Suprapubic skin (tissue), 4 donors: ENCODE measurements at regions not wholly inside any gene's neighbourhood (a gene's known extent, or its start where the extent isn't known, plus 50 kb on each side); places are given as distances from the start of the nearest gene placed in this dataset.

Experiments used
- CTCF ChIP-seq, 2 donors: fragments of 200-600 bp in 1 of 2; fragments of 450-650 bp in 1 of 2; sonication (generic) in 1 of 2; IDR thresholded peaks; one replicate each; pipeline ENCODE4 v1.5.1; 2016 to 2019; ENCODE audit warnings: antibody characterized with exemption in 2 of 2, mild to moderate bottlenecking in 1 of 2, moderate library complexity in 1 of 2
- EP300 ChIP-seq: sonication (generic); formaldehyde crosslinking; IDR thresholded peaks from one replicate; pipeline ENCODE4 v1.6.1; 2017; ENCODE audit warnings: antibody characterized with exemption
- POLR2AphosphoS5 ChIP-seq, 3 donors: sonication (generic); formaldehyde crosslinking; IDR thresholded peaks; one replicate each; pipeline ENCODE4 v1.6.1; 2017; ENCODE audit warnings: antibody characterized with exemption in 3 of 3

GRCh38 chr13:71149498-71150363 lies 717.3 kb downstream of the DACH1 start:
- TF ChIP-seq EP300 (no peak), POLR2AphosphoS5 (IDR thresholded peaks at IDR 0.05) (no peak), CTCF (IDR thresholded peaks at IDR 0.05) (no peak)
